ENCODE measurements at regions not wholly inside any gene's neighbourhood (a gene's known extent, or its start where the extent isn't known, plus 50 kb on each side); places are given as distances from the start of the nearest gene placed in this dataset.

GRCh38 chr2:7193457-7193856 lies 276.2 kb downstream of the RNF144A start:
- Histone ChIP-seq H3K27ac (no peak overlapping the region), H3K4me3 (no peak overlapping the region), H3K27me3 (no peaks in the 10 kb centered on the region), H3K4me1 (no peaks in the 10 kb centered on the region), H3K36me3 (no peaks in the 10 kb centered on the region), H3K9me3 (no peaks in the 10 kb centered on the region)
- intact Hi-C loops (cut with DNase I; ENCODE audit: low total_unique reads): no loop called here
- no peak for DNase-seq
- TF ChIP-seq POLR2A (IDR thresholded peaks at IDR 0.05): no peak
- no peak for TF ChIP-seq CTCF (IDR thresholded peaks at IDR 0.05)

- TF ChIP-seq POLR2A (IDR thresholded peaks at IDR 0.05): no peak
- TF ChIP-seq CTCF (IDR thresholded peaks at IDR 0.05): no peak
Observed at GRCh38 chr2:7194950-7195349, 277.7 kb downstream of the RNF144A start.

GRCh38 chr2:7196883-7197282 lies 279.7 kb downstream of the RNF144A start:
- Histone ChIP-seq H3K27me3 (no peaks in the 10 kb centered on the region), H3K9me3 (no peaks in the 10 kb centered on the region), H3K4me1 (no peaks in the 10 kb centered on the region), H3K4me3 (no peak overlapping the region), H3K36me3 (no peaks in the 10 kb centered on the region), H3K27ac (no peak overlapping the region)
- intact Hi-C loops (cut with DNase I; ENCODE audit: low total_unique reads): no loop called here
- TF ChIP-seq CTCF (IDR thresholded peaks at IDR 0.05): no peak
- no peak for TF ChIP-seq POLR2A (IDR thresholded peaks at IDR 0.05)
- DNase-seq: no peak

More at GRCh38 chr2:7194950-7195349, 277.7 kb downstream of the RNF144A start:
- H3K36me3 ChIP-seq: no peaks in the 10 kb centered on the region
- no peaks in the 10 kb centered on the region for H3K4me1 ChIP-seq
- intact Hi-C loops (cut with DNase I; ENCODE audit: low total_unique reads): no loop called here
- no peak overlapping the region for H3K4me3 ChIP-seq
- no peak for DNase-seq
- H3K9me3 ChIP-seq: no peaks in the 10 kb centered on the region
- no peak overlapping the region for H3K27ac ChIP-seq
- no peaks in the 10 kb centered on the region for H3K27me3 ChIP-seq

GRCh38 chr2:7201851-7202250 lies 284.6 kb downstream of the RNF144A start:
- H3K27me3 ChIP-seq: no peaks in the 10 kb centered on the region
- TF ChIP-seq CTCF (IDR thresholded peaks at IDR 0.05) (no peak), POLR2A (IDR thresholded peaks at IDR 0.05) (no peak)
- intact Hi-C loops (cut with DNase I; ENCODE audit: low total_unique reads): no loop called here
- H3K36me3 ChIP-seq: no peaks in the 10 kb centered on the region
- no peak overlapping the region for H3K4me3 ChIP-seq
- no peaks in the 10 kb centered on the region for H3K9me3 ChIP-seq
- H3K4me1 ChIP-seq: no peaks in the 10 kb centered on the region
- no peak for DNase-seq
- no peak overlapping the region for H3K27ac ChIP-seq

- H3K4me1 ChIP-seq: no peaks in the 10 kb centered on the region
- H3K27me3 ChIP-seq: no peaks in the 10 kb centered on the region
- no peak overlapping the region for H3K4me3 ChIP-seq
- intact Hi-C loops (cut with DNase I; ENCODE audit: low total_unique reads): no loop called here
- H3K36me3 ChIP-seq: no peaks in the 10 kb centered on the region
- H3K27ac ChIP-seq: no peak overlapping the region
- peak; percentile 23 to 38 for DNase-seq
- H3K9me3 ChIP-seq: no peaks in the 10 kb centered on the region
- TF ChIP-seq POLR2A (IDR thresholded peaks at IDR 0.05): no peak
- peak; percentile 60 to 76 (median 64) for TF ChIP-seq CTCF (IDR thresholded peaks at IDR 0.05)
Observed at GRCh38 chr2:7203056-7203467, 285.9 kb downstream of the RNF144A start.
